Astrocyte of the cerebellum (primary cell): ENCODE measurements at regions not wholly inside any gene's neighbourhood (a gene's known extent, or its start where the extent isn't known, plus 50 kb on each side); places are given as distances from the start of the nearest gene placed in this dataset.

Source experiments
- DNase-seq: peaks from one replicate; pipeline ENCODE4 v3.0.0-alpha.2; 2011; ENCODE audit warnings: low read depth
- H3K4me3 ChIP-seq: 2 replicates; pipeline ENCODE4 v1.5.1; 2011; ENCODE audit warnings: mild to moderate bottlenecking, low read depth, low read length, moderate library complexity
- in situ Hi-C: cut with HindIII; loops from 2 replicates; pipeline ENCODE4 v1.10.0; 2017; ENCODE audit warnings: low sequenced_read_pairs
- TF ChIP-seq, protein P1 (sequence below): IDR thresholded peaks from 2 replicates; pipeline ENCODE4 v1.5.1; 2012; ENCODE audit warnings: low read length, low read depth, moderate library complexity, mild to moderate bottlenecking; ENCODE audit errors: missing control alignments

DNA sequence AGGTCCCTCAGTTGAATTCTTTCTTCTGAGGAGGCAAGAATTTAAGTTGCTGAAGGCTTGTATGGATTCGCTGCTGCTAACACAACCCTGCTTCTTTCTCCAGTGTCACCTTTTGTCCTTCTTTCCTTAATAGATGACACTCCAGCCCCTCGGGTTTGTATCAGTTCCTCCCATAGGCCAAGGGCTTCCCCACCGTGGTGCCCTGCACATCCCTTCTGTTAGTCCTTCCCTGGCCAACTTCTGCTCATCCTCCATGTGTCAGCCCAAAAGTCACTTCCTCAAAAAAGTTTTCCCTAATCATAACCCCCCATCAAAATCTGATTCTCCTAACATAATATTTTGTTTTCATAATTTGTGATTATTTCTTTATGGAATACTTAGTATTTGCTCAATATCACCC is 190.4 kb downstream of the RHOU start:
- no peak overlapping the region for H3K4me3 ChIP-seq
- TF ChIP-seq, protein P1, sequence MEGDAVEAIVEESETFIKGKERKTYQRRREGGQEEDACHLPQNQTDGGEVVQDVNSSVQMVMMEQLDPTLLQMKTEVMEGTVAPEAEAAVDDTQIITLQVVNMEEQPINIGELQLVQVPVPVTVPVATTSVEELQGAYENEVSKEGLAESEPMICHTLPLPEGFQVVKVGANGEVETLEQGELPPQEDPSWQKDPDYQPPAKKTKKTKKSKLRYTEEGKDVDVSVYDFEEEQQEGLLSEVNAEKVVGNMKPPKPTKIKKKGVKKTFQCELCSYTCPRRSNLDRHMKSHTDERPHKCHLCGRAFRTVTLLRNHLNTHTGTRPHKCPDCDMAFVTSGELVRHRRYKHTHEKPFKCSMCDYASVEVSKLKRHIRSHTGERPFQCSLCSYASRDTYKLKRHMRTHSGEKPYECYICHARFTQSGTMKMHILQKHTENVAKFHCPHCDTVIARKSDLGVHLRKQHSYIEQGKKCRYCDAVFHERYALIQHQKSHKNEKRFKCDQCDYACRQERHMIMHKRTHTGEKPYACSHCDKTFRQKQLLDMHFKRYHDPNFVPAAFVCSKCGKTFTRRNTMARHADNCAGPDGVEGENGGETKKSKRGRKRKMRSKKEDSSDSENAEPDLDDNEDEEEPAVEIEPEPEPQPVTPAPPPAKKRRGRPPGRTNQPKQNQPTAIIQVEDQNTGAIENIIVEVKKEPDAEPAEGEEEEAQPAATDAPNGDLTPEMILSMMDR, result no peak
- DNase-seq, result no peak
- in situ Hi-C loops, result no loop called here

DNA sequence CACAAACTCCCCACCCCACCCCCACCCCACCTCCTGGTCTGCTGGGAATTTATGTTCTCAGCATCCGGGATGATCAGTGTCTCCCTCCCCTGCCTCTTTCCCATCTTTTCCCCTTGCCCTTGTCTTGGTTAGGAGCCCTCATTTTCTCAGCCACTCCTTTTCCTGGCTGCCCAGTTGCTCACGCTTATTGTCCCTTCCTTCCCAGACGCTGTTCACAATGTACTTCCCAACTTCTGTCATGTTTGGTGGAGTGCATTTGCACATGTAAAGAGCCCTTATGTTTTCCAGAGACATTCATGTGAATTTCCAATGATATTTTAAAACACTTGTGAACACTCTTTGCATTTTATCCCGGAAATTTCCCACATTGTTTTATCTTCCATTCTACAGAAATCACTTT is 192.1 kb downstream of the RHOU start:
- H3K4me3 ChIP-seq, result no peak overlapping the region
- TF ChIP-seq, protein P1, result no peak
- in situ Hi-C loops, result no loop called here
- no peak for DNase-seq

DNA sequence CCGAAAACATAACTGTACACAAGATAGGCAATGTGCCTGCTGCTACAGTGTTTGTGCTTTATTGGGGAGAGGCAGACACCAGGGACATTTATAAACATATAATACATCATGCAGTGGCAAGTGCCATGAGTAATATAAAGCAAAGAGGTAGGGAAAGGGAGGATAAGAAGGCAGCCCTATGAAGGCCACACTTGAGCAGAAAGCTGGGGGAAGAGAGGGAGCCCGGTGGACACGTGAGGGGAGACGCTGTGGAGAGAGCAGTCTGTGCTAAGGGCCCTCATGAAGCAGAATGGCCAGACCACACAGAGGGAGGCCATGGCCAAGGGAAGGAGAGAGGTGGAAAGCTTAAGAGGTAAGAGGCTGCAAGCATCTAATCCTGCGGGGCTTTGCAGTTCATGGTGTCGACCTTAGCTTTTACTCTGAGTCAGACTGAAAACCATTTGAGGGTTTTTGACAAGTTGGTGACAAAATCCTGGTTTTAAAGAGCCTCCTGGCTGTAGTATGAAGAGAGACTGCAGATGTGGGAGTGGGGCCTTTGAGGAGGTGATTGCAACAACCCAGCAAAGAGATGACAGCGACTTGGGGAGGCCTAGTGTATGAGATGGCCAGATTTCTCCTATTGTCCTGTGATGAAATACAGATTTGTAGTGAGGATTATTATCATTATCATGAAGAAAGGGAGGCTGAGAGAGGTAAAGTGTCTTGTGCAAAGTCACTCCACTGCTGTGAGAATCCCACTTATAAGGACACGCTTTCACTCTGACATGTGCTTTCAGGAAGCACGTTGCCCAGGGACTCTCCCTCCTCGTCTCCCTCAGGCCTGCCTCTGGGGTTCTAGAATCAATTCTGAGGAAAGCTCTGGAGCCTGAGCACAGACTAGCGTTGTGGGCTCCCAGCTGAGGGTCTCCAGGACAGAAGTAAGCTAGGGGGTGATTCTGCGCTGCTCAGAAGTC is 192.9 kb downstream of the RHOU start:
- no peak for DNase-seq
- in situ Hi-C loops, result no loop called here
- TF ChIP-seq, protein P1, result no peak
- no peak overlapping the region for H3K4me3 ChIP-seq

DNA sequence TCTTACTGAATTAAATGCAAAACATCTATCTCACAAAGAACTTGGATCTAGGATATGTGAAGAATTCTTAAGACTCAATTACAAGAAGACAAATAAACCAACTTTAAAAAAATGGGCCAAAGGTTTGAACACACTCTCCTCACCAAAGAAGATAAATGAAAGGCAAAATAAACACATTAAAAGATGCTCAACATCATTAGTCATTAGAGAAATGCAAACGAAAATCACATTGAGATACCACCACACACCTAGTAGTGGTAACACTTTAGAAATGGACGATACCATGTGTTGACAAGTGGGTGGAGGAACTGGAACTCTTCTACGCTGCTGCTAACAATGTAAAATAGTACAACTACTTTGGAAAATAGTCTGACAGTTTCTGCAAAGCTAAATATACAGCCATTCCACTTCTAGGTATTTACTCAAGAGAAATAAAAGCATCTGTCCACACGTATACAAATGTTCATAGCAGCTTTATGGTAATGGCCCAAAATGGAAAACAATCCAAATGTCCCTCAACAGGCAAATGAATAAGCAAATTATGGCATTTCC is 194.3 kb downstream of the RHOU start:
- in situ Hi-C loops, result no loop called here
- H3K4me3 ChIP-seq, result no peak overlapping the region
- TF ChIP-seq, protein P1, result no peak
- no peak for DNase-seq

DNA sequence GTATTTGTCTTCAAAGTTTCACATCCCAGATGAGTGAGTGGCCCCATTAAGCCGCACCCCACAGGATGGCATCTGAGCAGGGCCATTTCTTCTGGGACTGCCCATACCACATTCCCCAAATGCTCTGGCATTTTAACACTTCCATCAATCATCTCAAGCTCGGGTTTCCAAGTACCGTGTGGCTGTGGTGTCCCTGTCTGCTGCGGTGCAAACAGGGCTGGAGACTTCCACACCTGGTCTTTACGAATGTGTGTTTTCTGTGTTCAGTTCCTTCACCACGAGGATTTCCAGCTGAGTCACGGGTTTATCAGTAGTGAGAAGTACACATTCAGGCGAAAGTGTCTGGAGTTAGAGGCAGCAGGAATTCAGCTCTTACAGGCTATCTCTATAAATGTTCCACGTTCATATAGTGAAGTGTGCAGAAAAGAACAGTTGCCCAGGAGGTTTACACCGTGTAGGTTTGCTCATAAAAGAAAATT is 195.2 kb downstream of the RHOU start:
- no peak overlapping the region for H3K4me3 ChIP-seq
- no peak for DNase-seq
- in situ Hi-C loops, result no loop called here
- TF ChIP-seq, protein P1, result no peak

DNA sequence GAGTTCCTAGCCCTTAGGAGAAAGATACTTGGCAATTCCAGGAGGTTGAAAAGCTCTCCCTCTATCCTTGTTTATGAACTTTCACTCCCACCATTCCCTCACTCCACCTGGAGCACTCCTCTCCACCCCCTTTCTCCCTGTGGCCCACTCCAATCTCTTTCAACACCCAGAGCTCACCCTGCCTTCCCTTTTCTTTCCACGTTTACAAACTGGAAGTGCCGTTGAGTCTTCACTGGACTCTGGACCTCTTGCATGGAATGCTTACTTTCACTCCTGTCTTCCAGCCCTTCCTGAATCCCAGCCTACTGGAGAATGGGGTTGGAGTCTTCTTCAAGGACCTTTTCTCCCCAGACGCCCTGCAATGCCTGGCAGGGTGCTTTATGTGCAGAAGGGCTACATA is 198.5 kb downstream of the RHOU start:
- in situ Hi-C loops, result no loop called here
- no peak overlapping the region for H3K4me3 ChIP-seq
- no peak for DNase-seq
- TF ChIP-seq, protein P1, result no peak
